ENCODE measurements at regions not wholly inside any gene's neighbourhood (a gene's known extent, or its start where the extent isn't known, plus 50 kb on each side); places are given as distances from the start of the nearest gene placed in this dataset.

DNA sequence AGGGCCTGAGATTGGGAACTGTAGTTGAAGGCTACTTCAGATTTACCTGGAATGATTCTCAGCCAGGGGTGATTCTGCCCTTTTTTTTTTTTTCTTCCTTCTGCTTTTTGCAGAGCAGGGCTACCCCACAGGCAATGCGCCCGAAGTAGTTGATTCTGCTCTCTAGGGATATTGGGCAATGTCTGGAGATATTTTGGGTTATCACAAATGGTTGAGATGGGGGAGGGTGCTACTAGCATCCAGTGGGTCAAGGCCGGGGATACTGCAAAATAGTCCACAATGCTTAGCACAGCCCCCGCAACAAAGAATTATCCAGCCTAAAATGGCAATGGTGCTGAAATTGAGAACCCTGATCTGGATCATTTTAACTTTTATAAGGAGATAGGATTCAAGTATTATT, 71.2 kb upstream of the ZMYND8 start:
- Histone ChIP-seq H3K36me3 (no peaks in the 10 kb centered on the region), H3K9me3 (peaks cover 14% of the 10 kb centered on the region), H3K4me1 (ENCODE audit: control insufficient read depth in 1 of 2, low read depth in 2 of 2) (no peaks in the 10 kb centered on the region), H3K4me3 (no peak overlapping the region), H3K27me3 (replicated peaks; ENCODE audit: insufficient read depth) (no peaks in the 10 kb centered on the region), H3K27ac (no peak overlapping the region)
- TF ChIP-seq CTCF (IDR thresholded peaks at IDR 0.05), result no peak
- DNase-seq (ENCODE audit: low spot score) (no peak), ATAC-seq (ENCODE audit: insufficient number of reproducible peaks, low FRiP score, low read depth) (no peak)

GRCh38 chr20:47428164-47428563, 71.7 kb upstream of the ZMYND8 start:
- Histone ChIP-seq H3K4me1 (ENCODE audit: control insufficient read depth in 1 of 2, low read depth in 2 of 2) (no peaks in the 10 kb centered on the region), H3K27ac (no peak overlapping the region), H3K4me3 (no peak overlapping the region), H3K36me3 (no peaks in the 10 kb centered on the region), H3K27me3 (replicated peaks; ENCODE audit: insufficient read depth) (no peaks in the 10 kb centered on the region), H3K9me3 (peaks cover 14% of the 10 kb centered on the region)
- no peak for ATAC-seq (ENCODE audit: insufficient number of reproducible peaks, low FRiP score, low read depth)
- no peak for TF ChIP-seq CTCF (IDR thresholded peaks at IDR 0.05)
- DNase-seq (ENCODE audit: low spot score), result no peak

DNA sequence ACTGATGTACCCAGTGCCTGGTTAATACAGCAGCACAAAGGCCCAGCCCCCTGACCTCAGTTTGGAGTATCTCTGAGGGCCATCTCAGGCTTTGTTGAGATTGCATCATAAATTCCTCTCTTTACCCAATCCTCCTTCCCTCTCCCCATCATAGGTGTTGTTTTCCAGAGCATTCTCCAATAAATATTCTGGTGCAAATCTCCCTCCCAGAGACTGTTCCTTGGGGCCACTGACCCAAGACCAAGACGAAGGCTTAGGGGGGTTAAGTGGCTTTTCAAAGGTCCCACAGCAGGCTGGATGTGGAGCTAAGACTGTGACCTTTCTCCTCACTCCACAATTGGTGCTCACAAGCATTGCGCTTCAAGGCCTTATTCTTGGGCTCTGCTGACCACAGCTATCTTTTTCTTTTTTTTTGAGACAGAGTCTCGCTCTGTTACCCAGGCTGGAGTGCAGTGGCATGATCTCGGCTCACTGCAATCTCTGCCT, 72.4 kb upstream of the ZMYND8 start:
- ATAC-seq (ENCODE audit: insufficient number of reproducible peaks, low FRiP score, low read depth), result no peak
- H3K27me3 ChIP-seq (replicated peaks; ENCODE audit: insufficient read depth), result no peaks in the 10 kb centered on the region
- no peak overlapping the region for H3K27ac ChIP-seq
- no peak for DNase-seq (ENCODE audit: low spot score)
- H3K9me3 ChIP-seq, result peaks cover 14% of the 10 kb centered on the region
- no peaks in the 10 kb centered on the region for H3K4me1 ChIP-seq (ENCODE audit: control insufficient read depth in 1 of 2, low read depth in 2 of 2)
- H3K36me3 ChIP-seq, result no peaks in the 10 kb centered on the region
- no peak for TF ChIP-seq CTCF (IDR thresholded peaks at IDR 0.05)
- no peak overlapping the region for H3K4me3 ChIP-seq

- Histone ChIP-seq H3K4me1 (ENCODE audit: control insufficient read depth in 1 of 2, low read depth in 2 of 2) (no peaks in the 10 kb centered on the region), H3K27me3 (replicated peaks; ENCODE audit: insufficient read depth) (no peaks in the 10 kb centered on the region), H3K27ac (no peak overlapping the region), H3K4me3 (no peak overlapping the region), H3K9me3 (peaks cover 14% of the 10 kb centered on the region), H3K36me3 (no peaks in the 10 kb centered on the region)
- no peak for DNase-seq (ENCODE audit: low spot score)
- no peak for ATAC-seq (ENCODE audit: insufficient number of reproducible peaks, low FRiP score, low read depth)
- TF ChIP-seq CTCF (IDR thresholded peaks at IDR 0.05), result no peak
These were observed 72.3 kb upstream of the NCOA3 start for GRCh38 chr20:47429409-47429808.

DNA sequence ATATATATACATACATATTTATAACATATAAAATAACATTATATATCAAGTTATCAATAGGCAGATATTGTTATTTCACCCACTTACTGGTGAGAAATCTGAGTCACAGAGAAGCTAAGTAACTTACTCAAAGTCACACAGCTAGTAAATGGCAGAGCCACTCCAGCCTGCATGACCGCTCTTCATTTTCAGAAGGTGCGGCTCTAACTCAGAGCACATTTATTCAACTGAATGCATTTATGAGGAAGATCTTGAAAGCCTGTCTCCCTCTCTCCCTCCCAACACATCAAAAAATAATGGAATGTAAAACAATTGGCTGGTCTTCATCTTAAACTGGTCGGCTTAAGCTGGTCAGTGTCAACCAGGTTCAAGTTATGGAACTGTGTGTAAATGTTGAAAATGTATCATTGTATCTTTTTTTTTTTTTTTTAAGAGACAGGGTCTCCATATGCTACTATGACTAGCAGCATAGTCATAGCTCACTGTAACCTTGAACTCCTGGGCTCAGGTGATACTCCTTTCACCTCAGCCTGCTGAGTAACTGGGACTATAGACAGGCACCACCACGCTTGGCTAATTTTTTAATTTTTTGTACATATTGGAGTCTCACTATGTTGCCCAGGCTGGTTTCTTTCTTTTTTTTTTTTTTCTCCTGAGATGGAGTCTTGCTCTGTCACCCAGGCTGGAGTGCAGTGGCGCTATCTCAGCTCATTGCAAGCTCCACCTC, 70.7 kb upstream of the NCOA3 start:
- ATAC-seq (ENCODE audit: insufficient number of reproducible peaks, low FRiP score, low read depth), result no peak

More for the DNA sequence above, 70.7 kb upstream of the NCOA3 start:
- Histone ChIP-seq H3K27ac (no peak overlapping the region), H3K36me3 (no peaks in the 10 kb centered on the region), H3K4me3 (no peak overlapping the region), H3K27me3 (replicated peaks; ENCODE audit: insufficient read depth) (no peaks in the 10 kb centered on the region), H3K9me3 (peaks cover 14% of the 10 kb centered on the region), H3K4me1 (ENCODE audit: control insufficient read depth in 1 of 2, low read depth in 2 of 2) (no peaks in the 10 kb centered on the region)
- no peak for DNase-seq (ENCODE audit: low spot score)
- no peak for TF ChIP-seq CTCF (IDR thresholded peaks at IDR 0.05)
